RWPE1 (cell line): ENCODE measurements at regions not wholly inside any gene's neighbourhood (a gene's known extent, or its start where the extent isn't known, plus 50 kb on each side); places are given as distances from the start of the nearest gene placed in this dataset.

ENCODE experiments used
- CTCF ChIA-PET: fragments of 350-600 bp; sonication (Branson Sonifier 250); formaldehyde crosslinking; extraction: SDS; loops from one replicate; lab custom pipeline; 2021; lab: Yijun Ruan, JAX
- POLR2A ChIA-PET: fragments of 400-600 bp; formaldehyde crosslinking; extraction: SDS; loops from one replicate; lab custom pipeline; 2020; ENCODE audit warnings: antibody characterized with exemption; ENCODE audit not compliant: low non-redundant PET; lab: Yijun Ruan, JAX
- DNase-seq: peaks from one replicate; pipeline ENCODE4 v3.0.0; 2012; ENCODE audit warnings: low spot score
- H3K27ac ChIP-seq: fragments of 450-650 bp; 2 replicates; pipeline ENCODE4 v1.5.1; 2017
- CTCF ChIP-seq: fragments of 450-650 bp; conservative IDR thresholded peaks from 2 replicates; pipeline ENCODE4 v1.5.1; 2017; ENCODE audit warnings: low read depth, mild to moderate bottlenecking

GRCh38 chr16:60763869-60764268, 1272.4 kb downstream of the CDH8 start:
- POLR2A ChIA-PET: no interaction called here
- CTCF ChIA-PET: interaction anchor here (0.5 kb wide), 1 partner anchor 1246 kb away, joined by 3 read pairs; no protein-coding TSS in a partner anchor
- H3K27ac ChIP-seq: no peak overlapping the region
- TF ChIP-seq CTCF: no peak
- DNase-seq: no peak

- no peak for TF ChIP-seq CTCF
- H3K27ac ChIP-seq: no peak overlapping the region
- CTCF ChIA-PET: interaction anchor here (0.7 to 1.0 kb wide), 2 partner anchors 539 to 1344 kb away, joined by 3 to 4 read pairs; no protein-coding TSS in a partner anchor
- no peak for DNase-seq
- POLR2A ChIA-PET: no interaction called here
Measured at GRCh38 chr16:60755907-60756306, 1280.3 kb downstream of the CDH8 start.

GRCh38 chr16:60748366-60748765, 1287.9 kb downstream of the CDH8 start:
- H3K27ac ChIP-seq: no peak overlapping the region
- ChIA-PET CTCF (interaction anchor here (0.8 kb wide), 1 partner anchor 1896 kb away, joined by 3 read pairs; no protein-coding TSS in a partner anchor), POLR2A (no interaction called here)

GRCh38 chr16:60744198-60744597, 1292.0 kb downstream of the CDH8 start:
- no peak overlapping the region for H3K27ac ChIP-seq
- no peak for DNase-seq
- TF ChIP-seq CTCF: no peak
- ChIA-PET POLR2A (no interaction called here), CTCF (no interaction called here)

More at GRCh38 chr16:60748366-60748765, 1287.9 kb downstream of the CDH8 start:
- DNase-seq: no peak
- TF ChIP-seq CTCF: no peak

GRCh38 chr16:60741810-60742209, 1294.4 kb downstream of the CDH8 start:
- no peak overlapping the region for H3K27ac ChIP-seq
- no peak for TF ChIP-seq CTCF
- no peak for DNase-seq
- ChIA-PET POLR2A (no interaction called here), CTCF (no interaction called here)

- ChIA-PET CTCF (no interaction called here), POLR2A (no interaction called here)
- H3K27ac ChIP-seq: no peak overlapping the region
- no peak for DNase-seq
- no peak for TF ChIP-seq CTCF
Measured at GRCh38 chr16:60739737-60740683, 1296.2 kb downstream of the CDH8 start.
